ENCODE measurements at regions not wholly inside any gene's neighbourhood (a gene's known extent, or its start where the extent isn't known, plus 50 kb on each side); places are given as distances from the start of the nearest gene placed in this dataset.

DNA sequence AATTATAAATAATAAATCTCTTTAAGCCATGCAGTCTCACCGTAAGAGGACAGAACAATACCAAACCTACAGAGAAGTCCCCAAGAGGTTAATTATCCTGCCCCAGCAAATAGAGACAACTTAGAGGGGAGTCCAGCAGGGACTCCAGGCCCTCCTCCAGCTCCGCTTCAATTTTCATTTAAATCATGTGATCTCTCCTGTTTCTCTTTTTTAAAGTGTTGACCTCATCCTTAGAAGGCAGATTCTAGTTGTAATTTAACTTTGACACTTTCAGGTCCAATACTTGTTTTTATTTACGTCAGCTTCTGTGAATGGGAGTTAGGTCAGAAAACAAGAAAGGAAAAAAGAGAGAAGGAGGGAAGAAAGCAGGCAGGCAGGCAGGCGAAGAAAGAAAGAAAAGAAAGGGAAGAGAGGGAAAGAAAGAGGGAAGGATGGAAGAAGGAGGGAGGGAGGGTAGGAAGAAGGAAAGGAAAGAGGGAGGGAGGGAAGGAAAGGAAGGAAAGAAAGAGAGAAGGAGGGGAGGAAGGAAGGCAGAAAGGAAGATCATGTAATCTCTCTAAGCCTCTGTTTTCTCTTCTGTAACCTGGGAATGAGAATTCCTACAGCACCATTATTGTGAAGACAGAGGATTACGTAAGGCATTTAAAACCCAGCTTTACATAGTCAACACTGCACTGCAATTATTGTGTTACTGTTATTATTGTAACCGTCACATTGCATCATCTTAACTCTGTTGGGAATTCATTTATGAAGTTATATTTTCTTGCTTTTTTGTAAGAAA, 227.7 kb downstream of the SKIDA1 start:
- Mint-ChIP-seq H3K36me3 (ENCODE audit: insufficient read depth, unreplicated experiment) (no peaks in the 10 kb centered on the region), H3K4me1 (ENCODE audit: low read depth, unreplicated experiment) (peaks cover 16% of the 10 kb centered on the region), H3K9me3 (ENCODE audit: low read depth, unreplicated experiment) (no peaks in the 10 kb centered on the region), H3K27me3 (ENCODE audit: unreplicated experiment) (peaks cover 13% of the 10 kb centered on the region), H3K27ac (ENCODE audit: unreplicated experiment) (no peak overlapping the region), H3K4me3 (ENCODE audit: low read depth, unreplicated experiment) (no peak overlapping the region)
- intact Hi-C loops (cut with micrococcal nuclease; ENCODE audit: unreplicated experiment), result no loop called here
- CTCF ChIA-PET, result interaction anchor here (0.5 kb wide), 1 partner anchor 12 kb away, joined by 3 read pairs; no protein-coding TSS in a partner anchor
- TF ChIP-seq, protein P1, sequence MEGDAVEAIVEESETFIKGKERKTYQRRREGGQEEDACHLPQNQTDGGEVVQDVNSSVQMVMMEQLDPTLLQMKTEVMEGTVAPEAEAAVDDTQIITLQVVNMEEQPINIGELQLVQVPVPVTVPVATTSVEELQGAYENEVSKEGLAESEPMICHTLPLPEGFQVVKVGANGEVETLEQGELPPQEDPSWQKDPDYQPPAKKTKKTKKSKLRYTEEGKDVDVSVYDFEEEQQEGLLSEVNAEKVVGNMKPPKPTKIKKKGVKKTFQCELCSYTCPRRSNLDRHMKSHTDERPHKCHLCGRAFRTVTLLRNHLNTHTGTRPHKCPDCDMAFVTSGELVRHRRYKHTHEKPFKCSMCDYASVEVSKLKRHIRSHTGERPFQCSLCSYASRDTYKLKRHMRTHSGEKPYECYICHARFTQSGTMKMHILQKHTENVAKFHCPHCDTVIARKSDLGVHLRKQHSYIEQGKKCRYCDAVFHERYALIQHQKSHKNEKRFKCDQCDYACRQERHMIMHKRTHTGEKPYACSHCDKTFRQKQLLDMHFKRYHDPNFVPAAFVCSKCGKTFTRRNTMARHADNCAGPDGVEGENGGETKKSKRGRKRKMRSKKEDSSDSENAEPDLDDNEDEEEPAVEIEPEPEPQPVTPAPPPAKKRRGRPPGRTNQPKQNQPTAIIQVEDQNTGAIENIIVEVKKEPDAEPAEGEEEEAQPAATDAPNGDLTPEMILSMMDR (IDR thresholded peaks at IDR 0.05; ENCODE audit: unreplicated experiment), result no peak
- no TSS peak for BruUV-seq (replicated peaks)
- DNase-seq, result no peak

DNA sequence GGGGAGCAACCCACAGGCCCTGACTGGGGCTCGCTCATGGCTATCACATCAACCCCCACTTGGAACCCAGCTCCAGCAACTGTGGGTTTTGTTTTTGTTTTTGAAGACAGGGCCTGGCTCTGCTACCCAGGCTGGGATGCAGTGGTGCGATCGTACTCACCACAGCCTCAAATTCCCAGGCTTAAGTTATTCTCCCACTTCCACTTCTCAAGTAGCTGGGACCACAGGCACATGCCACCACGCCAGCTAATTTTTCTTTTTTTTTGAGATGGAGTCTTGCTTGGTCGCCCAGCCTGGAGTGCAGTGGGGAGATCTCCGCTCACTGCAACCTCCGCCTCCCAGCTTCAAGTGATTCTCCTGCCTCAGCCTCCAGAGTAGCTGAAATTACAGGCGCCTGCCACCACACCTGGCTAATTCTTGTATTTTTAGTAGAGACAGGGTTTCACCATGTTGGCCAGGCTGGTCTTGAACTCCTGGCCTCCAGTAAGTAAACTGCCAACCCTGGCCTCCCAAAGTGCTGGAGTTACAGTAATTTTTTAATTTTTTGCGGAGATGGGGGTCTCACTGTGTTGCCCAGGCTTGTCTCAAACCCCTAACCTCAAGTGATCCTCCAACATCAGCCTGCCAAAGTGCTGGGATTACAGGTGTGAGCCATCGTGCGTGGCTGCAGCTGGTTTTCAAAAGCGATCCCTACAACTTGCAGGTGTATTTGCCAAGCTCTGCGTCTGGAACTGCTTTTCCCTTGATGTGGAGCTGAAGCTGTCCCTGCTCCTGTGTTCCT, 228.7 kb downstream of the SKIDA1 start:
- no peak for DNase-seq
- Mint-ChIP-seq H3K4me1 (ENCODE audit: low read depth, unreplicated experiment) (peaks cover 19% of the 10 kb centered on the region), H3K27me3 (ENCODE audit: unreplicated experiment) (peaks cover 13% of the 10 kb centered on the region), H3K36me3 (ENCODE audit: insufficient read depth, unreplicated experiment) (no peaks in the 10 kb centered on the region), H3K27ac (ENCODE audit: unreplicated experiment) (no peak overlapping the region), H3K4me3 (ENCODE audit: low read depth, unreplicated experiment) (no peak overlapping the region), H3K9me3 (ENCODE audit: low read depth, unreplicated experiment) (no peaks in the 10 kb centered on the region)
- BruUV-seq (replicated peaks), result no TSS peak
- intact Hi-C loops (cut with micrococcal nuclease; ENCODE audit: unreplicated experiment), result no loop called here
- TF ChIP-seq, protein P1 (IDR thresholded peaks at IDR 0.05; ENCODE audit: unreplicated experiment), result no peak
- CTCF ChIA-PET, result no interaction called here

DNA sequence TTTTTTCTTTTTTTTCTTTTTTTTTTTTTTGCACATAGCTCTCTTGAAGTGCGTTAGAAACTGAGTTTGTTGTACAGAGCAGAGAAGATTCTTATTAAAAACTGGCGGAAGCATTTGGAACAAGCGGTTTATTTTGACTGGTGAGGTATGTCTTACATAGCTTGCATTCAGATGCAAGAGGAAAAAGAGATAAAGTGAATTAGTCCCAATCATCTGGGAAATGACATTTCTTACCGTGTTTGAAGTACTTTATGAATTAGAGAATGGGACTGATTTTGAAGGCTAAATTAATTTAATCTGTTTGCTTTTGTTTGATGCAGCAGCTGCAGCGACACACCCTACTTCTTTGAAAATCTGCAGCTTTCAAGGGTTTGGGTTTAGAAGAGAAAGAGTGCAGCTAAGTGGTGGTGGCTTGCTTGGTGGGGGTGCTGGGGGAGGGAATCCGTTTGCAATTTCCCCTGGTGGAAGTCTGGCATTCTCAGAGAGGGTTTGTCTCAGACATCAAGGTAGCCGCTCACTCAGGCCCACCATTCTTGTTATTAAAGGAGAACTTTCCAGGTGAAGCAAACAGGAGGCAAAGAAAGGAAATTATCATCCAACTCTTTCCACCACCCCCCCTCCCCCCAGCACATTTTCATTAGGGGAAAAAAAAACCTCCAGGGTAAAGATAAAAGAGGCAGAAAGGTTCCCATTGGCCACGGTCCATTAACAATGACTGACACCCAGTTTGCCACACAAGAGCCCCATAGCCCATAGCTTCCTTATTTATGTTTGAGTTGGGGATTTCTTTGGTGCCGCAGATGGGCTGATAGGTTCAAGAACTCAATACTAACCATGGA, 231.7 kb downstream of the SKIDA1 start:
- intact Hi-C loops (cut with micrococcal nuclease; ENCODE audit: unreplicated experiment), result no loop called here
- H3K36me3 Mint-ChIP-seq (ENCODE audit: insufficient read depth, unreplicated experiment), result no peaks in the 10 kb centered on the region

More for the DNA sequence above, 231.7 kb downstream of the SKIDA1 start:
- TF ChIP-seq, protein P1 (IDR thresholded peaks at IDR 0.05; ENCODE audit: unreplicated experiment), result no peak
- no TSS peak for BruUV-seq (replicated peaks)
- Mint-ChIP-seq H3K27me3 (ENCODE audit: unreplicated experiment) (peaks cover 8% of the 10 kb centered on the region), H3K4me3 (ENCODE audit: low read depth, unreplicated experiment) (peak overlapping the region; percentile 56), H3K9me3 (ENCODE audit: low read depth, unreplicated experiment) (no peaks in the 10 kb centered on the region), H3K27ac (ENCODE audit: unreplicated experiment) (peak overlapping the region; percentile 48), H3K4me1 (ENCODE audit: low read depth, unreplicated experiment) (peaks cover 19% of the 10 kb centered on the region)
- DNase-seq, result no peak
- CTCF ChIA-PET, result interaction anchor here (0.9 to 1.2 kb wide), 3 partner anchors 20 to 660 kb away, joined by 3 to 4 read pairs (median 3); no protein-coding TSS in a partner anchor
